ENCODE measurements at regions not wholly inside any gene's neighbourhood (a gene's known extent, or its start where the extent isn't known, plus 50 kb on each side); places are given as distances from the start of the nearest gene placed in this dataset.
A peak's percentile ranks its signal among the peaks of the same experiment; 100 is the strongest.

DNA sequence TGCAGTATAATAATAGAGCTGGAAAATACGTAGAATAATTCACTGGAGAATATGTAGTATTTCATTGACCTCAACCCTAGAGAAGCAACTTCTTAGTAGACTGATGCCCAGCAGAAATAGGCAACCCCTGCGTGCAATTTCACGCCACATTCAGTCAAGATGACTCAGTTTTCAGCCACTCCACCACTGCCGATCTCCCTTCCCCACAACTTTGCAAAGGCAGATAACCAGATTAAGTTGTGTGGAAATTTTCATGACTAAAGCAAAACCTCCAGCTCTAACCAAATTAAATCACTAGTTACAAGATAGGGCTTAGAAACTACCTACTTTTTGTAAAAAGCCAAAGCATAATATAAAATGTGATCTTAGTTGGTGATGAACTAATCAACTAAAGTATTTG is 63.3 kb upstream of the STK17B start:
- H3K27me3 ChIP-seq (ENCODE audit: control insufficient read depth in 2 of 2, insufficient read depth in 2 of 2, low read length in 2 of 2) = no peaks in the 10 kb centered on the region
- peak in 3 of 4 experiments; percentile 11 to 50 (median 17) for DNase-seq (ENCODE audit: extremely low read depth in 1 of 4, low spot score in 3 of 4)
- H4K20me1 ChIP-seq (replicated peaks; ENCODE audit: control insufficient read depth, insufficient read depth, low read length) = no peaks in the 10 kb centered on the region
- H3K9me1 ChIP-seq (ENCODE audit: control insufficient read depth, insufficient read depth, low read length) = no peaks in the 10 kb centered on the region
- ATAC-seq = peak; percentile 57
- H3K9me3 ChIP-seq (replicated peaks; ENCODE audit: control insufficient read depth, insufficient read depth, low read depth, low read length) = no peaks in the 10 kb centered on the region; the same call in 1 of the 2 replicates
- no peak for FAIRE-seq
- H2AFZ ChIP-seq (ENCODE audit: low read depth, low read length) = 0 out of 2 replicates have a peak overlapping the region, but pooled peaks have one; percentile 38
- intact Hi-C loops (cut with micrococcal nuclease) (no loop called here), in situ Hi-C loops (cut with MboI) (no loop called here)
- peak overlapping the region; percentile 23; the same call in 1 of the 3 replicates for H3K27ac ChIP-seq (ENCODE audit: extremely low read depth, low read depth, low read length)
- H3K36me3 ChIP-seq (ENCODE audit: control insufficient read depth, insufficient read depth, low read length) = no peaks in the 10 kb centered on the region
- H3K4me2 ChIP-seq (ENCODE audit: insufficient read depth, low read length) = no peak overlapping the region; the same call in 1 of the 2 replicates
- no peaks in the 10 kb centered on the region for H3K79me2 ChIP-seq (ENCODE audit: control insufficient read depth, insufficient read depth, low read length)
- no TSS peak for BruUV-seq (replicated peaks)
- WGBS (ENCODE audit: insufficient coverage, low coverage, missing lambda C conversion rate) = 27% methylated on average over 4 of the region's 4 CpGs
- no peak overlapping the region; a peak in 1 of 4 replicates for H3K9ac ChIP-seq (ENCODE audit: insufficient read depth in 1 of 2, low read depth in 2 of 2, low read length in 2 of 2)
- peaks cover 0 to 27% of the 10 kb centered on the region in 2 experiments for H3K4me1 ChIP-seq (replicated peaks in 1 of 2; ENCODE audit: control insufficient read depth in 2 of 2, insufficient read depth in 2 of 2, low read length in 2 of 2)
- CTCF ChIA-PET (ENCODE audit: low intra/inter-chr PET ratio) = no interaction called here
- POLR2A ChIA-PET = interaction anchor here (0.8 kb wide), 1 partner anchor 53 kb away, joined by 3 read pairs; no protein-coding TSS in a partner anchor
- H3K4me3 ChIP-seq = no peak overlapping the region
- TF ChIP-seq, protein P1, sequence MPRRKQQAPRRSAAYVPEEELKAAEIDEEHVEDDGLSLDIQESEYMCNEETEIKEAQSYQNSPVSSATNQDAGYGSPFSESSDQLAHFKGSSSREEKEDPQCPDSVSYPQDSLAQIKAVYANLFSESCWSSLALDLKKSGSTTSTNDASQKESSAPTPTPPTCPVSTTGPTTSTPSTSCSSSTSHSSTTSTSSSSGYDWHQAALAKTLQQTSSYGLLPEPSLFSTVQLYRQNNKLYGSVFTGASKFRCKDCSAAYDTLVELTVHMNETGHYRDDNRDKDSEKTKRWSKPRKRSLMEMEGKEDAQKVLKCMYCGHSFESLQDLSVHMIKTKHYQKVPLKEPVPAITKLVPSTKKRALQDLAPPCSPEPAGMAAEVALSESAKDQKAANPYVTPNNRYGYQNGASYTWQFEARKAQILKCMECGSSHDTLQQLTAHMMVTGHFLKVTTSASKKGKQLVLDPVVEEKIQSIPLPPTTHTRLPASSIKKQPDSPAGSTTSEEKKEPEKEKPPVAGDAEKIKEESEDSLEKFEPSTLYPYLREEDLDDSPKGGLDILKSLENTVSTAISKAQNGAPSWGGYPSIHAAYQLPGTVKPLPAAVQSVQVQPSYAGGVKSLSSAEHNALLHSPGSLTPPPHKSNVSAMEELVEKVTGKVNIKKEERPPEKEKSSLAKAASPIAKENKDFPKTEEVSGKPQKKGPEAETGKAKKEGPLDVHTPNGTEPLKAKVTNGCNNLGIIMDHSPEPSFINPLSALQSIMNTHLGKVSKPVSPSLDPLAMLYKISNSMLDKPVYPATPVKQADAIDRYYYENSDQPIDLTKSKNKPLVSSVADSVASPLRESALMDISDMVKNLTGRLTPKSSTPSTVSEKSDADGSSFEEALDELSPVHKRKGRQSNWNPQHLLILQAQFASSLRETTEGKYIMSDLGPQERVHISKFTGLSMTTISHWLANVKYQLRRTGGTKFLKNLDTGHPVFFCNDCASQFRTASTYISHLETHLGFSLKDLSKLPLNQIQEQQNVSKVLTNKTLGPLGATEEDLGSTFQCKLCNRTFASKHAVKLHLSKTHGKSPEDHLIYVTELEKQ (CRISPR knock-in tag; IDR thresholded peaks at IDR 0.05) = no peak
- peak; percentile 48 for TF ChIP-seq ARID1B (IDR thresholded peaks at IDR 0.05)
- TF ChIP-seq DMBX1 (CRISPR knock-in tag; IDR thresholded peaks at IDR 0.05; ENCODE audit: borderline replicate concordance) = no peak
- TF ChIP-seq ZSCAN32 (CRISPR knock-in tag; IDR thresholded peaks at IDR 0.05) = no peak
- no peak for TF ChIP-seq NR2C2 (CRISPR knock-in tag; IDR thresholded peaks at IDR 0.05)
- no peak for TF ChIP-seq NR2C2 (tag; IDR thresholded peaks at IDR 0.05)
- TF ChIP-seq, protein P2, sequence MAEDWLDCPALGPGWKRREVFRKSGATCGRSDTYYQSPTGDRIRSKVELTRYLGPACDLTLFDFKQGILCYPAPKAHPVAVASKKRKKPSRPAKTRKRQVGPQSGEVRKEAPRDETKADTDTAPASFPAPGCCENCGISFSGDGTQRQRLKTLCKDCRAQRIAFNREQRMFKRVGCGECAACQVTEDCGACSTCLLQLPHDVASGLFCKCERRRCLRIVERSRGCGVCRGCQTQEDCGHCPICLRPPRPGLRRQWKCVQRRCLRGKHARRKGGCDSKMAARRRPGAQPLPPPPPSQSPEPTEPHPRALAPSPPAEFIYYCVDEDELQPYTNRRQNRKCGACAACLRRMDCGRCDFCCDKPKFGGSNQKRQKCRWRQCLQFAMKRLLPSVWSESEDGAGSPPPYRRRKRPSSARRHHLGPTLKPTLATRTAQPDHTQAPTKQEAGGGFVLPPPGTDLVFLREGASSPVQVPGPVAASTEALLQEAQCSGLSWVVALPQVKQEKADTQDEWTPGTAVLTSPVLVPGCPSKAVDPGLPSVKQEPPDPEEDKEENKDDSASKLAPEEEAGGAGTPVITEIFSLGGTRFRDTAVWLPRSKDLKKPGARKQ (CRISPR knock-in tag; IDR thresholded peaks at IDR 0.05) = no peak
- peak; percentile 28 for TF ChIP-seq MAFG (tag; conservative IDR thresholded peaks at IDR 0.05)
- TF ChIP-seq EP400 (IDR thresholded peaks at IDR 0.05) = no peak
- peak; percentile 49 for TF ChIP-seq DPF2 (IDR thresholded peaks at IDR 0.05)
- TF ChIP-seq HEY1 (CRISPR knock-in tag; IDR thresholded peaks at IDR 0.05; ENCODE audit: borderline replicate concordance) = no peak
- peak; percentile 56 for TF ChIP-seq CBFA2T3 (IDR thresholded peaks at IDR 0.05)
- 0 out of 4 replicates have a peak, but pooled peaks of 1 of the 2 experiments have one; percentile 5 for TF ChIP-seq RCOR1 (IDR thresholded peaks at IDR 0.05; ENCODE audit: borderline replicate concordance in 1 of 2, low read depth in 2 of 2, low read length in 2 of 2)
- TF ChIP-seq C11orf30 (IDR thresholded peaks at IDR 0.05; ENCODE audit: low read depth) = peak; percentile 39
- TF ChIP-seq, protein P3, sequence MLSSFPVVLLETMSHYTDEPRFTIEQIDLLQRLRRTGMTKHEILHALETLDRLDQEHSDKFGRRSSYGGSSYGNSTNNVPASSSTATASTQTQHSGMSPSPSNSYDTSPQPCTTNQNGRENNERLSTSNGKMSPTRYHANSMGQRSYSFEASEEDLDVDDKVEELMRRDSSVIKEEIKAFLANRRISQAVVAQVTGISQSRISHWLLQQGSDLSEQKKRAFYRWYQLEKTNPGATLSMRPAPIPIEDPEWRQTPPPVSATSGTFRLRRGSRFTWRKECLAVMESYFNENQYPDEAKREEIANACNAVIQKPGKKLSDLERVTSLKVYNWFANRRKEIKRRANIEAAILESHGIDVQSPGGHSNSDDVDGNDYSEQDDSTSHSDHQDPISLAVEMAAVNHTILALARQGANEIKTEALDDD (IDR thresholded peaks at IDR 0.05) = peak; percentile 97
- no peak for TF ChIP-seq ZNF785 (CRISPR knock-in tag; IDR thresholded peaks at IDR 0.05)
- peak; percentile 71 for TF ChIP-seq FOSL1 (tag; conservative IDR thresholded peaks at IDR 0.05)
- peak; percentile 54; the same call in 1 of the 2 replicates for TF ChIP-seq NFE2 (IDR thresholded peaks at IDR 0.05; ENCODE audit: low read depth)
- TF ChIP-seq SMARCE1 (IDR thresholded peaks at IDR 0.05) = 0 out of 2 replicates have a peak, but pooled peaks have one; percentile 48
- TF ChIP-seq ZNF316 (IDR thresholded peaks at IDR 0.05) = 0 out of 2 replicates have a peak, but pooled peaks have one; percentile 24
